ENCODE measurements at regions not wholly inside any gene's neighbourhood (a gene's known extent, or its start where the extent isn't known, plus 50 kb on each side); places are given as distances from the start of the nearest gene placed in this dataset.
"Not testable (repeated sequence)": the region's sequence is repeated elsewhere in the genome, so short reads cannot be mapped to it uniquely, and the experiment has no call there.

DNA sequence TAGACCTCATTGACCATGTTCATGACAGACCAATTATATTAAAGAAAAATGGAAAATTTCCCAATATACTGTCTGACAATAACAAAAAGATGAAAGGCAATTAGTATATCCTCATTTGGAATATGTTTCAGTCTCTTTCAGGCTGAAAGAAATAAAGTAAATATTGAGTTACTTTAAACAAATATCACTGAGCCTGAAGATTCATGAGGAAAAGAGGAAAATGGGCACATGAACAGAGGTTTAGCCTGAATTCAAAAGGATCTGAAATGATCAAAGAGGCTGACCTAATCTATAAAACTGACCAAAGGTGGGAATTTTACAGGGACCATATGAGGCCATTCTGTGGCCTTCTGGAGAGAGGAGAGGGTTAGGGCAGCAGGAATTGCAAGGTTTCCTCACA, 771.5 kb upstream of the CDH18 start:
- DNase-seq (ENCODE audit: low read depth, low spot score), result not testable (repeated sequence)

DNA sequence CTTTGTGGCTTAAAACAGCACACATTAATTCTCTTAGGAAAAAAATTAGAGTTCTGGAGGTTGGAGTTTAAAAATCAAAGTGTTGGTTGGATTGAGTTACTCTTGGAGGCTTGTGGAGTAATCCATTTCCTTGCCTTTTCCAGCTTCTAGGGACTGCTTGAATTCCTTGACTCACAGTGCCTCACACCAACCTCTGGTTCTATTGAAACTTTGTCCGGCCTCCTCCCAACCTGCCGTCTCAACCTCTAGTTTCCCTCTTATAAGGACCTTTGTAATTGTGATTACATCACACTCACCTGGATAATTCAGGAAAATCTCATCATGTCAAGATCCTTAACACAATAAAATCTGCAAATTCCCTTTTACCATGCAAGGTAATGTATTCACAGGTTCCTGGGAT, 764.2 kb upstream of the CDH18 start:
- not testable (repeated sequence) for H3K4me3 ChIP-seq (ENCODE audit: low read length); DNase-seq (ENCODE audit: low read depth, low spot score)

More for the DNA sequence above, 771.5 kb upstream of the CDH18 start:
- H3K4me3 ChIP-seq (ENCODE audit: low read length), result not testable (repeated sequence)

DNA sequence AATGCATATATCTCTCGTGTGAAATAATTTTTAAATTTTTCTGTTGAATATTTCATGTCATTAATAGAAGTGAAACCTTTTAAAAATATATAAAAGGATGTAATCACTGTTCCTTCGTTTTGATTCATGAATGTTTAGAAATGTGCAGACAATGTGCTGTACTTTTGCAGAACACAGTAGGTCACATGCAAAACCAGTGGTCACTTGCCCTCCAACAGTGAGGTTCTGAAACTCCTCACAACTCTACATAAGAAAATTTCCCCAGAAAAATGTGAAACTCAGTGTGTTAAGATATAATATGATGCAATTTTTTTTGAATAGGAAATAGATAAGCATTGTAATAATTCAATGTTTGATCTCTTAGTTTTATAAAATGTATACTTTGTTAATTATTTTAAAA, 747.7 kb upstream of the CDH18 start:
- not testable (repeated sequence) for DNase-seq (ENCODE audit: low read depth, low spot score); H3K4me3 ChIP-seq (ENCODE audit: low read length)

DNA sequence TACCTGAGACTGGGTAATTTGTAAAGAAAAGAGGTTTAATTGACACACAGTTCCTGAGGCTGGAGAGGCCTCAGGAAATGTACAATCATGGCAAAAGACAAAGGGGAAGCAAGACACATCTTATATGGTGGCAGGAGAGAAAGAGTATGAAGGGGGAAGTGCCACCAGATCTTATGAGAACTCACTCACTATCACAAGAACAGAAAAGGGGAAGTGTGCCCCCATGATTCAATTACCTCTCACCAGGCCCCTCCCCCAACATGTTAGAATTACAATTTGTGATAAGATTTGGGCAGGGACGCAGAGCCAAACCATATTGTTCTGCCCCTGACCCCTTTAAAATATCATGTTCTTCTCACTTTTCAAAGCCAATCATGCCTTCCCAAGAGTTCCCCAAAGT, 744.2 kb upstream of the CDH18 start:
- H3K4me3 ChIP-seq (ENCODE audit: low read length); DNase-seq (ENCODE audit: low read depth, low spot score): not testable (repeated sequence)

DNA sequence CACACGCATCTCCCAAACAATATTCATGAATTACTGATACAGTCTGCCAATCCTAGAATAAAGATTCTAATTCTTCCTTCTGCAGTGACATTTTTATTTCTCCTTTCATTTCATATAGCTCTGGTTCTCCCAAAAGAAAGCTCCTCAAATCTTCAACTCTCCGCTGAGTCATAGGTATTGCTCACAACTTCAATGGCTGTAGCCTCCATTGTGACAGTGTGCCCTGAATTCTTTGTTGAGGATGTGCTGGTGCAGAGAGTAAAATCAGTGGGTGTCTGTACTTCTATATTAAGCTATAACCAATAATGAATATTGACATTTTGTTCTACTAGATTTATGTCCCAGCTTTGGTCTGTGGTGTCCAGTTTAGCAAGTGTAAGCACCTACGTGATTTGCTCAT, 733.3 kb upstream of the CDH18 start:
- H3K4me3 ChIP-seq (ENCODE audit: low read length); DNase-seq (ENCODE audit: low read depth, low spot score): not testable (repeated sequence)

DNA sequence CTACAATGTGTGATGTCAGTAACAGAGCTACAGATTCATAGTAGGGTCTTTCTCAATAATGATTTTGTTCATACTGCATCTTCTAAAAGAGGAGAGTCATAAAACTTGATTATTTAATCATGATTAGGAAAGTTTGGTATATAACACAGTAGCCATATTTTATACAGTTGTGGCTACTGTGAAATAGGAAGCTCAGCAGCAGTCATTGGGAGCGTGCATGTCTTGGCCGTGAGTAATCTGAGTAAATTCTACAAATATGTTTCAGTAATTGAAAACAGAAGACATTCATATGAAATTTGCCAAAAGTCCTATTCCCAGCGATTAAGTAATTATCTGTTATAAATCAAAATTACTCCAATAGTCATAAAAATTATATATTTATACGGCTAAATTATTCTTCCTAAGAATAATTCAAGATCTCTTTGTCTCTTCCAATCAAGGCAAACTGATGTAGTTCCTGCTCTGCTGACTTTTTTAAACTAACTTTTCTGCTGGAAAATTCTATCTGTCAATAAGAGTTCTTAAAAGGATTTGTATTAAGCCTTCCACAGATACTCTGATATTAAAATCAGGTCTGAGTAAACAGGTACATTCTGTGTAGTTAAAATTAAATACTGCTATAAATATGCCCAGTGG, 723.6 kb upstream of the CDH18 start:
- not testable (repeated sequence) for H3K4me3 ChIP-seq (ENCODE audit: low read length); DNase-seq (ENCODE audit: low read depth, low spot score)

DNA sequence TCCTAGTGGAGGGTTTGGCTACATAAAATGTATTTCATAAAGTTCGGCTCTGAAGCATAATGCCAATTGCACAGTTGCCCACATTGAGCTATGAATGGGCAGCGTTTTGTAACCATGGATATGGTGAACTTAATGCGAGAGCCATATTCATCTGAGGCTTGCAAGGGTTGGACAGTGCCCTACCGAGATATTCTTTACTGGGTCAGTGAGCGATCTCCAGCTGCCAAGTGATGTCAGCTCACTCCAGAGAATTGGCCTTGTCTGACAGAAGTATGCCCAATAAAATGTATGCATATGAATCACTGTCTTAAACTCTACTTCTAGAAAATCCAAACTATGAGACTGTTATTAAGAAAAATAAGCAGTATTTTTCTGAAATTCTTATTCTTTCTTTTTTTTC, 719.6 kb upstream of the CDH18 start:
- not testable (repeated sequence) for H3K4me3 ChIP-seq (ENCODE audit: low read length); DNase-seq (ENCODE audit: low read depth, low spot score)

DNA sequence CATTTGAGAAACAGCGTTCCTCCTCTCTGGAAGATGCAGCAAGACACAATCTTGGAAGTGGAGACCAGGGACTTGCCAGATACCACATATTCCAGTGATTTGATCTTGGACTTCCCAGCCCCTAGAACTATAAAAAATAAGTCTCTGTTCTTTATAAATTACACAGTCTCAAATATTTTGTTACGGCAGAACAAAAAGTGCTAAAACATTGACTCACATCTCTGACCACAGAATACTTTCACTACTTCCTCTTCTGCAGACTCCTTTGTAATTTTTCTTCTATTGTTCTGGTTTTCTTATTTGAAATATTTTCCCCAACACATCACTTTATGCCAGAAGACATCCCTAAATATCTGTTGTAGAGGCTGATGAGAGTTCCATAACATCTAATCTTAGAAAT, 706.1 kb upstream of the CDH18 start:
- no peak overlapping the region for H3K4me3 ChIP-seq (ENCODE audit: low read length)
- no peak for DNase-seq (ENCODE audit: low read depth, low spot score)

DNA sequence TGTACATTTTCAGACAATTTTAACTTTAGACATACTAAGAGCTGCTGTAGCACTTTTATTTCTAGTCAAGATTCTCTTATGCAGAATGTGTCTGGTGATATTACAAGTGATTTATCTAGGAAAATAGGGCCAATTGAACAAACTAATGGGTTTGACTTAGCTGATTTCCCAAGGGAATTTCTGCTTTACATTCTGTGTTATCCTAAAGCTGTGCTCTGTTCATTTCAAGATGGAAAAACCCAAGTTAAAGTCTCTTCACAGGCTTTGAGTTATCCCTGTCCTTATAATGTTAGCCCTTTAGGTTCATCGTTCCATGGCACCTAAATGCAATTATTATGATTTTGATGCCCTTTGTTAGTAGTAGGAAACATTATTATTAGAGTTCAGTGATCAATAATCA, 704.9 kb upstream of the CDH18 start:
- no peak overlapping the region for H3K4me3 ChIP-seq (ENCODE audit: low read length)
- no peak for DNase-seq (ENCODE audit: low read depth, low spot score)

DNA sequence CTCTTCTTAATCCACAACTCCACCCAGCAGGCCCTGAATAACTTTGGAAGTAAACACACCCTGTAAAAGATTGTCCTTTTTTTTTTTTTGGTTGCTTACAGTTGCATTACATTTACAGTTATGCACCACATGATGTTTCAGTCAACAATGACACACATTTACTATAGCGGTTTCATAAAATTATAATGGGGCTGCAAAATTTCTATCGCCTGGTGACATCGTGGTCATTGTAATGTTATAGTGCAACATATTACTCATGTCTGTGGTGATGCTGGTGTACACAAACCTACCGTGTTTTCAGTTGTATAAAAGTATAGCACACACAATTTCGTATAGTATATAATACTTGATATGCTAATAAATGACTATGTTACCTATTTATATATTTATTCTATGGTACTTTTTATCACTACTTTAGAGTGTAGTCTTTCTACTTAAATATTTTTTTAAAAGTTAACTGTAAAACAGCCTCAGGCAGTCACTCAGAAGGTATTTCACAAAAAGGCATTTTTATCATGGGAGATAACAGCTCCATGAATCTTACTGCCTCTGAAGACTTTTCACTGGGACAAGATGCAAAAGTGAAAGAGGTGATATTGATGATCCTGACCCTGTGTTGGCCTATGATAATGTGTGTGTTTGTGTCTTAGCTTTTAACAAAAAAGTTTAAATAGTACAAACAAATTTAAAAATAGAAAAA, 695.4 kb upstream of the CDH18 start:
- H3K4me3 ChIP-seq (ENCODE audit: low read length), result no peak overlapping the region
- DNase-seq (ENCODE audit: low read depth, low spot score), result no peak

DNA sequence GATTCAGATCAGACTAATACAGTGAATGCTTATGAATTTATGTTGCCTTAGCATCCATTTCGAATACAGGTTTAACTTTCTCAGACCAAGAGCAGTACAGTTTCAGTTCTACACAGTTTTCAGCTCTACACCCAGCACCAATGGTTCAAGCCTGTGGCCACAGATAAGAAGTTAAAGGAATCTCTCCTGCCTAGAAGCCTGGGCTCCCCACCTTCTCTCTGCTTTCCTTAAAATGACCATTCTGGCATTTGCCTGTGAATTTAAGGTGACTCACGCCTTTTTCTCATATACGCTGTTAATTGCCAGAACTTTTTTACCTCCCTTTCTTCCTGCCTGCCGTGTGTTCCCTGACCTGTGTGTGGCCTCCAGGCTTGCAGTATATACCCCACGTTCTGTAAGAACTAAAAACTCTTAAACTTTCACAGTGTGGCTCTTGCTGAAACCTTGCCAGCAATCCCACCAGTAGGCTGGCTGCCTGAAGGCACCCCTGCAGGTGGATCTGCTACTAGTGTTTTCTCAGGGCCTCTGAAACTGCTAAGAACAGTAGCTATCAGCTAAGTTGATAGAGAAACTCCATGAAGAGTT, 692.8 kb upstream of the CDH18 start:
- no peak overlapping the region for H3K4me3 ChIP-seq (ENCODE audit: low read length)
- DNase-seq (ENCODE audit: low read depth, low spot score), result no peak

DNA sequence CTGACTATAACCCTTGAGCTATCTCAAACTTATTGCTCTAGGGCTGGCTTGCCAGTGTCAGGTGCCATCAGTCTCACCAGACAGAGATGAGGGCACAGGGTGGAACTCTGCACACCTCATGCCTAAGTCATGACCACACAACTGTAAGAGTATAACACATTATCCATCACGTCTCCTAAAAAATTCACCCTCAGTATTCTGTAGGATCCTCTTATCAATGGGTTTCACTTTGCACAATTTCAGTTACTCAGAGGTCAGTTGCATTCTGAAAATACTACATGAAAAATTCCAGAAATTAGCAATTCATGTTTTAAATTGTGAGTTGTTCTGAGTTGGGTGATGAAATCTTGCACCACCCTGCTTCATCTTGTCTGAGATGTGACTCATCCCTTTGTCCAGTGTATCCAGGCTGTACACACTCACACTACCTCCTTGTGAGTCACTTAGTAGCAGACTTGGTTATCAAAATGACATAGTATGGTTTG, 690.9 kb upstream of the CDH18 start:
- no peak overlapping the region for H3K4me3 ChIP-seq (ENCODE audit: low read length)
- no peak for DNase-seq (ENCODE audit: low read depth, low spot score)

DNA sequence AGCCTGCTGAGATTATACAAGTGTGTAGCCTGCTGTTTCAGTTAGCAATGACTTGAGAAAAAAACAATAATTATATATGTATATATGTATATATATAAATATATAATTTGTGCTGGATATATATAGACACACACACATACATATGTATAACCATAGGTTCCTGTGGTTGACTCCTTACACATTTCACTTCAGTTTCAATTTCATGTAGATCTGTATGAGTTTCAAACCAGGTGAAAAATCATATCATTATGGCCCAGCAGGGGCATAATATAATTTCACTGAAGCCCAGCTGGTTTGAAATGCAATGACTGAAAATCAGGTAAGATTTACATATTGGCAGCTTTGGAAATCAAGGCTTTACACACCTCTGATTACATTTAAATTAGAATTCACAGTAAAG, 690.4 kb upstream of the CDH18 start:
- no peak overlapping the region for H3K4me3 ChIP-seq (ENCODE audit: low read length)
- no peak for DNase-seq (ENCODE audit: low read depth, low spot score)

DNA sequence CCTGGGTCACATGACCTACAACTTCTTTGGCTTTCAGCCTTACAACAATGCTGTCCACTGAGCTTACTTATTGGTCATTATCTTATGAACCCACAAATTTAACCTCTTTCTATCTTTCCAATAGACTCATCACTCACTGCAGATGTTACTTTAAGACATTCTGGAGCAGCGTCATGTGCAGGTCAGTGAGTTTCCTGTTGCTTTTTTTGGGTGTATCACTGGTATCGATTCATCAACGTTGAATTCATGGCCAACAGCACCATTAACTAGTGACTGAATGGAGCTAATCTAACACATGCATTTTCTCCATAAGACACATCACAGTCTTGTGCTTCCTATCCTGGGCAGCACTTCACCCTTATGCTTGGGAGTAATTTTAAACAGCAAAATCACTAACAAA, 672.6 kb upstream of the CDH18 start:
- DNase-seq (ENCODE audit: low read depth, low spot score), result no peak
- H3K4me3 ChIP-seq (ENCODE audit: low read length), result no peak overlapping the region

DNA sequence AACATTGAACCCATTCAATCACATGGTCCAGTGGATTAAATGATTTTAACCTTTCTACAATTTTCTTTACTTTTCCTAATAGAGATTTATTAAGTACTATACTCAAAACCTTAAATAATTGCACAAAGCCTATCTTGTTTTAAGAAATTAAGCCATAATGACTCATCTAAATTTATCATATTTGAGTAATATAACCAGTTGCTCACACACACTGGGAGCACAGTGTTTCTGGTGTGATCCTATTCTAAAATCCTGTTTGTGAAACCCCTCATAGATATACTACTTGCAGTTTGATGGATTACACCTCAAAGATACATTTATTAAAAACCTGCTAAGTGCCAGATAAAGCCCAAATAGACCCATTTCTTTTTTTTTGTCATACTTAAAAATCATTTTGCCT, 668.3 kb upstream of the CDH18 start:
- H3K4me3 ChIP-seq (ENCODE audit: low read length), result no peak overlapping the region
- DNase-seq (ENCODE audit: low read depth, low spot score), result no peak

DNA sequence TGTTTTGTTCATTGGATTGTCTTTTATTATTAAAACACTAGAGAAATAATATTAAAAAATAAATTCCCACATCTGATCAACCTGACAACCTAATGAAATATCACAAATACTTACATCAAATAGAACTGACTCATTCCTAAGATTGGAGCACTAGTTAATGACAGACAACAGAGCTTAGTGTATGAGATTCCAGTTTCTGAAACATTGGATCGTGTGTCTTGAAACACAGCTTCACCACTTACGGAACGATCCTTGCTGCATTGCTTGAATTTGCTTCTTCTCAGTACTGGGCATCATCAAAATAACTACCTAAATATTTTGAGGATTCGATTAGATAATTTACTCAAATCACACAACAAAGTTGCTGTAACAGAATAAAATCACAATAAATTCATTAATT, 667.2 kb upstream of the CDH18 start:
- no peak for DNase-seq (ENCODE audit: low read depth, low spot score)
- no peak overlapping the region for H3K4me3 ChIP-seq (ENCODE audit: low read length)

DNA sequence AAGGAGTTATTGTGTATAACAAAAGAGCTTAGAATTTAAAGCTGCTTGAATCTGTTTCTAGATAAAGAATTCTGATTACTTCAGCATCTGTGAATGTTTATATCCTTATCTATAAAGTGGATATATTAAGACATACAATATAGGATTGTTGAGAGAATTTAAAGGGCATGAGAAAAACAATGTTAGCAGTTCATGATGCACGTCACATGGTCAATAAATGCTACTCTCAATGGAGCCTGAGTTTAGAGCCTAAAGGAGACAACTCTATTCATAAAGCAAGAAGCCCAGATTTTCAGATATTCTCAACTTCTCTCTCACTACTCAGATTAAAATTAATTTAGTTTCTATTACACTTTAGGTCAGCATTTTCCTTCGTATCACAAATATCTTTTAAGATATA, 666.7 kb upstream of the CDH18 start:
- no peak for DNase-seq (ENCODE audit: low read depth, low spot score)
- H3K4me3 ChIP-seq (ENCODE audit: low read length), result no peak overlapping the region

DNA sequence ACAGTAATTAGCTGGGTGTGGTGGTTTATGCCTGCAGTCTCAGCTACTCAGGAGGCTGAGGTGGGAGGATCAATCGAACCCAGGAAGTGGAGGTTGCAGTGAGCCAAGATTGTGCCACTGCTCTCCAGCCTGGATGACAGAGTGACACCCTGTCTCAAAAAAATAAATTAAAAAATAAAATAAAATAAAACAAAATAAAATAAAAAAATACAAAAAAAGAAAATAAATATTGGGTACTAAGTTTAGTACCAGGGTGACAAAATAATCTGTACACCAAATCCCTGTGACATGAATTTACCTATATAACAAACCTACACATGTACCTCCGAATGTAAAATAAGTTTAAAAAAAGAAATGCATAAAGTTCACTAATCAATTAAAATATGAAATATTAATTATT, 666.0 kb upstream of the CDH18 start:
- no peak for DNase-seq (ENCODE audit: low read depth, low spot score)
- no peak overlapping the region for H3K4me3 ChIP-seq (ENCODE audit: low read length)

DNA sequence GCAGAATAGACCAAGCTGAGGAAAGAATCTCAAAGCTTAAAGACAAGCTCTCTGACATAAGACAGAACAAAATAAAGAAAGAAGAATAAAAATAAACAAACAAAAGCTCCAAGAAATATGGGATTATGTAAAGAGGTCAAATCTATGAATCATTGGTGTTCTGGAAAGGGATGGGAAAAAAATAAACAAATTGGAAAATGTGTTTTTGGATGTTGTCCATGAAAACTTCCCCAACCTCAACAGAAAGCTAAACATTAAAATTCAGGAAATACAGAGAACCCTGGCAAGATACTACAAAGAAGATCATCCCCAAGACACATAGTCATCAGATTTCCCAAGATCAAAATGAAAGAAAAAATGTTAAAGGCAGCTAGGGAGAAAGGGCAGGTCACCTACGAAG, 662.0 kb upstream of the CDH18 start:
- no peak overlapping the region for H3K4me3 ChIP-seq (ENCODE audit: low read length)
- no peak for DNase-seq (ENCODE audit: low read depth, low spot score)

DNA sequence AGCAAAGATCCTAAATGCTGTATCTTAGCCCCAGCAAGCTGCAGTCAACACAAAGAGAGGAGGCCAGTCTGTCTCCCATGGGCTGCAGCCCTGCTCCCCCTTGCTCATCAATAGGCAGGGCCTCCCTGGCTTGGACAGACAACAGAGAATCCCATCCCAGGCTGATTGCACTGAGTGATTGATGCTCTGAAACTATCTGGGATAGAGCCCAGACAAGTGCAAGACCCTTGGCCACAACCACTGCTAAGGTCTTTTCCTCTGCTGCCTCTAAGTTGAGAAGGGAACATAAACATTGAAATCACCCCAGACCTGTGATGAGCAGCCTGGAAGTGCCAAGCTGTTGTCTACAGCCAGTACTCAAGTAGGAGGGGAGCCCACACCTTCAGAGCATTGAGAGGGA, 661.0 kb upstream of the CDH18 start:
- no peak overlapping the region for H3K4me3 ChIP-seq (ENCODE audit: low read length)
- DNase-seq (ENCODE audit: low read depth, low spot score), result no peak

DNA sequence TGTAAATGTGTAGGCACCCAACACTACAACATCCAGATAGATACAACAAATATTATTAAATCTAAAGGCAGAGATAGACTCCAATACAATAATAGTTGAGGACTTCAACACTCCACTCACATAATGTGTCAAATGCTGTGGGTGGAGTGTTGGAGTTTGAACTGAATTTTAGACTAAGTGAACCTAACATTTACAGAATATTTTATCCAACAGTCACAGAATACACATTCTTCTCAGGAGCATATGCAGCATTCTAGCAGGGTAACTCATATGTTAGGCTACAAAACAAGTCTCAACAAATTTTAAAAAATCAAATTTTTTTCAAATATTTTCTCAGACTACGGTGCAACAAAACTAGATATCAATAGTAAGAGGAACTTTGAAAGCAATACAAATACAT, 648.7 kb upstream of the CDH18 start:
- H3K4me3 ChIP-seq (ENCODE audit: low read length), result no peak overlapping the region
- no peak for DNase-seq (ENCODE audit: low read depth, low spot score)

All from Jurkat, Clone E6-1 (cell line).